NCI-H146 treated with DMSO at 0.1 percent for 48 hours (cell line): ENCODE measurements at regions not wholly inside any gene's neighbourhood (a gene's known extent, or its start where the extent isn't known, plus 50 kb on each side); places are given as distances from the start of the nearest gene placed in this dataset.

Experiments
- DNase-seq: peaks from one replicate; lab custom pipeline; 2025; ENCODE audit not compliant: unreplicated experiment; lab: John Stamatoyannopoulos, UW

- DNase-seq, result no peak
Observed at GRCh38 chr4:138758876-138759553, 256.6 kb upstream of the NOCT start.

DNA sequence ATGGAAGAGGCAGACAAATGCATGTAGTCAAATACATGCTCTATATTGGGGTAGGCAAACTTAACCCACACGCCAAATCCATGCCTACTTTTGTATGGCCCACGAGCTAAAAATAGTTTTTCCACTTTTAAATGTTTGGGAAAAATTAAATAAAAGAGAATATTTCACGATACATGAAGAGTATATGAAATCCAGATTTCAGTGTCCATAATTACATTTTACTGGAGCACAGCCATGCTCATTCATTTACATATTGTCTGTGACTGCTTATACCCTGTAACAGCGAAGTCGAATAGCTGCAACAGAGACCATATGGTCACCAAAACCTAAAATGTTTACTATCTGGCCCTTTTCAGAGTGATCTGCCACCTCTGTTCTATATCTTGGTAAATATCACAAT is 257.4 kb upstream of the NOCT start:
- DNase-seq, result no peak

GRCh38 chr4:138757432-138757831 is 258.1 kb upstream of the NOCT start:
- no peak for DNase-seq

GRCh38 chr4:138756519-138756918 is 259.1 kb upstream of the NOCT start:
- no peak for DNase-seq

GRCh38 chr4:138751309-138751708 is 264.3 kb upstream of the NOCT start:
- no peak for DNase-seq

- DNase-seq, result no peak
Observed at GRCh38 chr4:138749303-138749702, 266.3 kb upstream of the NOCT start.

- no peak for DNase-seq
Observed at GRCh38 chr4:138741766-138742377, 273.7 kb upstream of the NOCT start.

DNA sequence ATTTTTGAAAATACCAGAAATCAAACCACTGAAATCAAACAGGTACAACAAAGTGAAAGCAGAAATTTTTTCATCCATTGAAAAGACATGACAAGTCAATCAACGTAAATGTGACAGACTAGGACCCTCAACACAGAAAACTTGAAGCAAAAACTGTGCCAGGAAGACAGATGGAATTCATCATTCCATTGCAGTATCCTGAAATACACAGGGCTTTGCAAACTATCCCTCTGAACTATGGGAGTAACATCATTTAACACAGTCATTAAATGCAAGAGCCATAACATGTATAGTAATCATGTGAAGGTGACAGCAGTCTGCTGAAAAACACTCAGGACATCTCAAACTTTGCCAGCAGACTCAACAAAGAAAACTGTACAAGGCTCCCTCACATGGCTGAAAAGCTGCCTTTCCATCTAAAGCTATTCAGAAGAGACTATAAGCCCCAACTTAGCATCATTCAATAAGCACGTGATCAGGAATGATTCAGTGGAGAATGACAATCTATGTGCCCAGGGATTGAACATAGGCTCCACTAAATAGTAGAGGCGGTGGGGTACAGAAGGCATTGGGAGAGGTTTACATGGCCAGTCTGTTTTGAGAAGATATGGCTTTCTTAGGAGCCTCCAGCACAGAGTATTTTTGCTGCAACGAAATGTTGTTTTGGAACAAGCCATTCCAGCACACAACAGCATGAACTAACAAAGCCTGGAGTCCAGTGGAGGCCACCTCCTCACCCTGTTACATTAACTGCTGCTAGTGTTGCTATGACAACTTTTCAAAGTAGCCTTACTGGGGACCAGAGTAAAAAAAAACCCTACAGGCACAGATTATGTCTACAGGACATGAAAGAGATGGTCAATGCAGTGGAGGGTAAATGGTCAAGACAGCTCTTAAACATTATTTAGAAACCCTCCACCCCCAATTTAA is 274.5 kb upstream of the NOCT start:
- peak; percentile 4 for DNase-seq

DNA sequence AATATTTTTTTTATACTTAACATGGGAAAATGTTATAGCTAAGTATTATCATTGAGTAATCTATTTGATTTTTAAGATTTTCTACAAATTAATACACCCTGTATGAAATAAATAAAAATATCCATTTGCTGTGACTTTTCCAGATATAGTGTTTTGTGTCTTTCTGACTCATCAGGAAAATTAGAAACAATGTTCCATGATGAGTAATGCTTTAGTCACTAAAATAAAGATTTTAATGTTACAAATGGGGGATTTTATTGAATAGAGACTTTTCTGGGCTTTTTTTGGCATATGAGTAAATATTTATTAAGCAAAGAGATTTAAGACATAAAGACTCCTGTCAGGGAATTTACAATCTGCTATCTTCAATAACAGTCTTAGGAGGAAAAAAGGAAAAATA is 279.2 kb upstream of the NOCT start:
- DNase-seq, result no peak

- DNase-seq, result no peak
Observed at GRCh38 chr4:138734746-138735145, 280.8 kb upstream of the NOCT start.

DNA sequence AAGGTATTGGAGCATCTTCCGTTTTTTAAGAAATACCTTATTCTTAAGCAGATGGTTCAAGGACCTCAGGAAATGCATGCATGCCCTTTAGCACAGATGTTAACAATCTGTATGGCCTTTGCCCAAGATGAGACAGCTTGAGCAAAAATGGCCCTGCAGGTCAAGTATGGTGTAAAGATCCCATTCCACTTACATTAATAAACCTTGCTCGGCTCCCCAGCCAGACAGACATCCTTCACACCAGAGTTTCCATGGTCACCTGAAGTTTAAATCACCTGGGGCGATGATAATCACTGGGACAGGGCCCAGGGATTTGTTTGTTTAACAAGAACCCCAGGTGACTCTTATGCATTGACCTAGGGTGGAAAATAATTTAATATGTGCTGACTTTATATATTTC is 287.0 kb upstream of the NOCT start:
- DNase-seq, result peak; percentile 69

GRCh38 chr4:138727731-138728130 is 287.9 kb upstream of the NOCT start:
- DNase-seq, result no peak

- DNase-seq, result peak; percentile 40
Observed at GRCh38 chr4:138724530-138724929, 291.1 kb upstream of the NOCT start.

GRCh38 chr4:138716559-138717335 is 298.8 kb upstream of the NOCT start:
- no peak for DNase-seq

GRCh38 chr4:138710297-138710696 is 305.3 kb upstream of the NOCT start:
- no peak for DNase-seq

GRCh38 chr4:138709859-138710258 is 305.7 kb upstream of the NOCT start:
- DNase-seq, result no peak

DNA sequence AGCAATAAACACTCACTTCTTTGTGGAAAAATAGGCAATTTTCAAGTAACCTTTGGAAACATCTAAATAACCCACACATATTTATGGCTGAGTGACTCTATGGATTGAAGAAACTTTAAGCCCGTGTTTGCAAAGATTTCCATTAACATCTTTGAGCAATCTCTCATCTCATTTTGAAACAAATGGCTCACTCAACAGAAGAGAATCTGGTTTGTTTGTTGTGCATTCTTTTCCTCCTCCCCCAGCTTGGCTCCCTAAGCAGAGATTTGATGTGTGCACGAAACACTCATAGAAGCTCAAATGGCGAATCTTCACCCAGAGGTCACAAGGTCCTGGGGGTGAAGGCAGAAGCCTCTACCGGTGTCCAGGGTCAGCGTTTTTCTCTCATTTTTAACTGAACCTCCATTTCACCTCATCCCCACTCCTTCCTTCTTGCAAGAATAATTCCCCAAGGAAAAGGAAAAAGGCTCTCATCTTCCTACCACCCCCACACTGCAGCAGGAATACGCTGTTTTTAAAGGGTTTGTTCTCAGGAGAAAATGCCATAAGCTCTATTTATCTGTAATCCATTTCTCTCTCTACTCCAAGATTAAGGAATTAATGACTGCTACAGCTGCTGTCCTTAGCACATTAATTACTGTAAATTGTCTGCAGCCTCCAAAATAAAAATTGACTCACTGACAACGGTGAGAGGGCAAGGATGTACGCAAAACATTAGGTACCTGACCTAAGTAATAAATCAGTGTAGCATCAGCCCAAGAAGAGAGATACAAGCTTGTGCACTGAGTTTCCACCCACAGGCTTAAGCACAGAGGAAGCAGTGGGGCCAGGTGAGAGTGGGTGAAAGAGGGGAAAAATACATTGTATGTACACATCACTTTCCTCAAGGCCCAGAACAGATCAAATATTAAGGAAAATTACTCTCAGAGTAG is 307.6 kb upstream of the NOCT start:
- DNase-seq, result no peak

DNA sequence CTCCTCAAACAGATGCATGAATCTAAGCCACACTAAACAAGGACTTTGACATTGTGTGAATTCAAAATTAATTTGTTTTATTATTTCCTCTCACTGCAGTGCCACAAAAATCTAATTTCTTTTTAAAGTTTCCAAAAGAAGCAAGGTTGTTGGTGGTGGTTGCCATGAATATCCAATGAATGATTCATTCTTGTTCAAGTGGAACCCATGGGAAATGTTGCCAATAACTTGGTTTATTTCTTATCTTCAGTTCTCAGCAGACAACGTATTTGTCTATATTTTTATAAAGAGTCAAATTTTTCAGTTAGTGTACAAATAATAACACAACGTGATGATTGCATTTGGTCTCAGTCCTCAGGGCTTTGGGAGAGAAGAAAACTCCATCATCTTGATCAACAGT is 309.4 kb upstream of the NOCT start:
- DNase-seq, result no peak

- no peak for DNase-seq
Observed at GRCh38 chr4:138702190-138702824, 313.3 kb upstream of the NOCT start.

DNA sequence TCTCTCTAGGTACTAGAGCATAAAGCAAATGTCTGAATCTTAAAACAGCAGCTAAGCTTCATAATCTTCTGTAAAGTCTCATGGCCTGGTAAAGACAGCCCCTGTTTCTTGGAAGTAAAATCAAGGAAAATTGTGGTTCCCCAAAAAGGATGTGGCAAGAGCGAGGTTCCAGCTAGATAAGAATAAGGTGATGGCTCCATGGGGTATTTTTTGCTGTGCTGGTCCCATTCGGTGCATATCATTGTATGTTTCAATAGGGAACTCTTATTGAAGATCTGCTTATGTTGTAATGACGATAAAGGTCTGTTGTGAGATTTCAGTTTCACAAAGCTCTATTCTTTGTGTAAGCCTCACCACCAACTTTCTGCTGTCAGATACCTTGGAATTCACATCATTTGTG is 316.9 kb upstream of the NOCT start:
- DNase-seq, result no peak
